AG04449 (cell line): ENCODE measurements at regions not wholly inside any gene's neighbourhood (a gene's known extent, or its start where the extent isn't known, plus 50 kb on each side); places are given as distances from the start of the nearest gene placed in this dataset.

Experiments used
- CTCF ChIA-PET: fragments of 350-600 bp; formaldehyde crosslinking; extraction: SDS; loops from one replicate; lab custom pipeline; 2021; ENCODE audit warnings: antibody characterized with exemption; lab: Yijun Ruan, JAX
- POLR2A ChIA-PET: fragments of 400-600, 350-600 bp; formaldehyde crosslinking; extraction: SDS; loops from one replicate; lab custom pipeline; 2020; ENCODE audit warnings: antibody characterized with exemption, inconsistent platforms; lab: Yijun Ruan, JAX
- DNase-seq: peaks from one replicate; pipeline ENCODE4 v3.0.0-alpha.2; 2010; ENCODE audit warnings: low read depth, low spot score
- H3K4me3 ChIP-seq: 2 replicates; pipeline ENCODE4 v1.5.1; 2011; ENCODE audit warnings: low read depth, mild to moderate bottlenecking, control low read depth, low read length
- TF ChIP-seq, protein P1 (sequence below): IDR thresholded peaks from one replicate; pipeline ENCODE4 v1.5.1; 2011; ENCODE audit warnings: mild to moderate bottlenecking, moderate library complexity, low read length, control low read depth, inconsistent platforms; ENCODE audit not compliant: insufficient read depth; ENCODE audit errors: missing control alignments

- DNase-seq: no peak
- TF ChIP-seq, protein P1, sequence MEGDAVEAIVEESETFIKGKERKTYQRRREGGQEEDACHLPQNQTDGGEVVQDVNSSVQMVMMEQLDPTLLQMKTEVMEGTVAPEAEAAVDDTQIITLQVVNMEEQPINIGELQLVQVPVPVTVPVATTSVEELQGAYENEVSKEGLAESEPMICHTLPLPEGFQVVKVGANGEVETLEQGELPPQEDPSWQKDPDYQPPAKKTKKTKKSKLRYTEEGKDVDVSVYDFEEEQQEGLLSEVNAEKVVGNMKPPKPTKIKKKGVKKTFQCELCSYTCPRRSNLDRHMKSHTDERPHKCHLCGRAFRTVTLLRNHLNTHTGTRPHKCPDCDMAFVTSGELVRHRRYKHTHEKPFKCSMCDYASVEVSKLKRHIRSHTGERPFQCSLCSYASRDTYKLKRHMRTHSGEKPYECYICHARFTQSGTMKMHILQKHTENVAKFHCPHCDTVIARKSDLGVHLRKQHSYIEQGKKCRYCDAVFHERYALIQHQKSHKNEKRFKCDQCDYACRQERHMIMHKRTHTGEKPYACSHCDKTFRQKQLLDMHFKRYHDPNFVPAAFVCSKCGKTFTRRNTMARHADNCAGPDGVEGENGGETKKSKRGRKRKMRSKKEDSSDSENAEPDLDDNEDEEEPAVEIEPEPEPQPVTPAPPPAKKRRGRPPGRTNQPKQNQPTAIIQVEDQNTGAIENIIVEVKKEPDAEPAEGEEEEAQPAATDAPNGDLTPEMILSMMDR: no peak
- CTCF ChIA-PET: interaction anchor here (1.5 kb wide), 1 partner anchor 20 kb away, joined by 3 read pairs; no protein-coding TSS in a partner anchor
- H3K4me3 ChIP-seq: no peak overlapping the region
- POLR2A ChIA-PET: no interaction called here
Observed at GRCh38 chr20:56761393-56761792, 132.3 kb downstream of the TFAP2C start.

DNA sequence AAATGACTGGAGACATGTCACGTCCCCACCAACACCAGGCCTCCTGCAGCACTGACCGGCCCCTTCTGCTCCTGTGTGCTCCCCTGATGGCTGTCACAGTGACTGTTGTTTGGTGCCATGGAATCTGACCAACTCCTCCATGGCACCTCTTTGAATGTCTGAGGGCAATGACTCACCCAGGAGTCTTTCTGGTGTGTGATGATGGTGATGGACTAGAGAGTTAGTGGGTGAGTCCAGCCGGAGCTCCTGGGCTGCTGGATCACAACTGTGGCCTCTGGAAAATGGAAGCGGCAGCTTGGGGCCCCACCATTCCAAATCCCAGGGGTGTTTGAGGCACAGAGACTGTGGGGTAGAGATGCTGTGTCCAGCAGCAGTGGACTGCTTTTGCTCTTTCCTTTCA, 133.3 kb downstream of the TFAP2C start:
- POLR2A ChIA-PET: no interaction called here
- H3K4me3 ChIP-seq: no peak overlapping the region
- CTCF ChIA-PET: no interaction called here
- TF ChIP-seq, protein P1: no peak
- DNase-seq: no peak

DNA sequence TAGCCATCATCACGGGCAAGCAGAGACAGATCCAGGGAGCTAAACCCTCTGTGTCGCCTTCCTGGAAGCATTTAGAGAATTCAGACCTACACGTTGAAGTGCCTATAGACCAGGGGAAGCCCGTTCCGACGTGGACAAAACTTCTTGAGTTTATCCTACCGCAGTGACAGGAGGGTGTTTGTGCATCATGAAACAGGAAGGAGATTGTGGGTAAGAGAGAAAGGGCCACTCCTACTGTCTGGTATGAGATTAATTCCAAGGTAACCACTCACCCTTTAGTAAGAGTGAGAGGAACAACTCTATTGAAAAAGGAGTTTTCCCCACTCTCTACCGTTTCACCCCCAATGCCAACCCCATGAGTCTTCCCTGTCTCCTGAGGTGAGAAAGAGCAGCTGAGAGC, 133.7 kb downstream of the TFAP2C start:
- DNase-seq: no peak
- POLR2A ChIA-PET: no interaction called here
- TF ChIP-seq, protein P1: no peak
- CTCF ChIA-PET: no interaction called here
- no peak overlapping the region for H3K4me3 ChIP-seq

DNA sequence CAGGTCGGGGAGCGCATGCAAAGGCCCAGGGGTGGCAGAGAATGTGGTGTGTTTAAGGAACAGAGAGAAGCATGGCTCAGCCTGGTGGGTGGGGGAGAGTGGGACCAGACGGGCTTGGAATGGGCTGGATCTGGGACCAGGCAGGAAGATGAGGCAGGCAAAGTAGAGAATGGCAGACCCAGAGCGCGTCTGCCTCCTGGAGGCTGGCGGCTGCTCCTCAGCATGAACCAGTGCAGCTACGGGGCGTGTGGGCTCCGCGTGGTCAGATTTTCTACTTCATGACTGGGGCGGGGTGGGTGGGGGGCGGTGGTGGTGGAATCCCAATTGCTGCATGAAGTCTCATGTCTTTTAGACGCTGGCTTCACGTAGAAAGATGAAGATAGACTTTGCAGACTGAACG, 135.6 kb downstream of the TFAP2C start:
- ChIA-PET POLR2A (no interaction called here), CTCF (no interaction called here)
- TF ChIP-seq, protein P1: no peak
- no peak for DNase-seq
- H3K4me3 ChIP-seq: no peak overlapping the region

- CTCF ChIA-PET: no interaction called here
- POLR2A ChIA-PET: no interaction called here
- DNase-seq: no peak
Observed at GRCh38 chr20:56765172-56766073, 136.3 kb downstream of the TFAP2C start.

GRCh38 chr20:56766528-56766927, 137.4 kb downstream of the TFAP2C start:
- no peak for DNase-seq
- H3K4me3 ChIP-seq: no peak overlapping the region
- ChIA-PET CTCF (no interaction called here), POLR2A (no interaction called here)
- TF ChIP-seq, protein P1: no peak

More at GRCh38 chr20:56765172-56766073, 136.3 kb downstream of the TFAP2C start:
- no peak overlapping the region for H3K4me3 ChIP-seq
- TF ChIP-seq, protein P1: no peak
